OCI-LY7 (cell line): ENCODE measurements at regions not wholly inside any gene's neighbourhood (a gene's known extent, or its start where the extent isn't known, plus 50 kb on each side); places are given as distances from the start of the nearest gene placed in this dataset.

Source experiments
- EZH2phosphoT487 ChIP-seq: fragments of 200-600 bp; sonication (generic); IDR thresholded peaks from 2 replicates; pipeline ENCODE4 v1.6.1; 2018; ENCODE audit warnings: low read depth, borderline replicate concordance, mild to moderate bottlenecking, mixed run types, antibody characterized with exemption, low read length, moderate library complexity, mixed read lengths
- TF ChIP-seq, protein P1 (sequence below): fragments of 200-600 bp; sonication (generic); conservative IDR thresholded peaks from 2 replicates; pipeline ENCODE4 v1.5.1; 2014; ENCODE audit warnings: mild to moderate bottlenecking, antibody characterized with exemption, low read length, moderate library complexity, mixed read lengths

DNA sequence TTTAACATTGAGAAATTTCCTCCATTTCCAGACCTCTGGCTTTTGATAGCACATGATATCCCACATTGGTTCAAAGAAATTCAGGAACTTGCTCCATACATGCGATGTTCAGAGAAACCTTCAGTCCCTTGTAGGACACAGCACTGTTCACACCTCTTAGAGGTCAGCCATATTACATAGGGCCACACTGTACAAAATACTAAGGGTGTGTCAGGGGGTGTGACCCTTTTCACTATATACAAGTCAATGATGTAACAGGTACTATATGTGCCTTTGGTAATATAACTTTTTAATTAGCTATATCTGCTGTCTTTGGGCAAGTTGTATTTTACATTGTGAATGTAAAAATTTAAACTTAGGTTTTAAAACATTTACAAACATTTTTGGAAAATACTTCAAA lies 505.5 kb downstream of the ENC1 start:
- TF ChIP-seq, protein P1, sequence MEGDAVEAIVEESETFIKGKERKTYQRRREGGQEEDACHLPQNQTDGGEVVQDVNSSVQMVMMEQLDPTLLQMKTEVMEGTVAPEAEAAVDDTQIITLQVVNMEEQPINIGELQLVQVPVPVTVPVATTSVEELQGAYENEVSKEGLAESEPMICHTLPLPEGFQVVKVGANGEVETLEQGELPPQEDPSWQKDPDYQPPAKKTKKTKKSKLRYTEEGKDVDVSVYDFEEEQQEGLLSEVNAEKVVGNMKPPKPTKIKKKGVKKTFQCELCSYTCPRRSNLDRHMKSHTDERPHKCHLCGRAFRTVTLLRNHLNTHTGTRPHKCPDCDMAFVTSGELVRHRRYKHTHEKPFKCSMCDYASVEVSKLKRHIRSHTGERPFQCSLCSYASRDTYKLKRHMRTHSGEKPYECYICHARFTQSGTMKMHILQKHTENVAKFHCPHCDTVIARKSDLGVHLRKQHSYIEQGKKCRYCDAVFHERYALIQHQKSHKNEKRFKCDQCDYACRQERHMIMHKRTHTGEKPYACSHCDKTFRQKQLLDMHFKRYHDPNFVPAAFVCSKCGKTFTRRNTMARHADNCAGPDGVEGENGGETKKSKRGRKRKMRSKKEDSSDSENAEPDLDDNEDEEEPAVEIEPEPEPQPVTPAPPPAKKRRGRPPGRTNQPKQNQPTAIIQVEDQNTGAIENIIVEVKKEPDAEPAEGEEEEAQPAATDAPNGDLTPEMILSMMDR = no peak
- no peak for TF ChIP-seq EZH2phosphoT487
